Colonic mucosa (tissue), 4 donors: ENCODE measurements at regions not wholly inside any gene's neighbourhood (a gene's known extent, or its start where the extent isn't known, plus 50 kb on each side); places are given as distances from the start of the nearest gene placed in this dataset.

Experiments used
- DNase-seq: peaks from one replicate; pipeline ENCODE4 v3.0.0-alpha.2; 2020
- H3K27ac ChIP-seq: fragments of 200-600 bp; one replicate; pipeline ENCODE4 v1.8.0; 2021
- H3K27me3 ChIP-seq: fragments of 200-600 bp; one replicate; pipeline ENCODE4 v1.8.0; 2021
- H3K36me3 ChIP-seq: fragments of 200-600 bp; one replicate; pipeline ENCODE4 v1.8.0; 2021
- H3K4me1 ChIP-seq: fragments of 200-600 bp; one replicate; pipeline ENCODE4 v1.8.0; 2021; ENCODE audit warnings: mild to moderate bottlenecking
- H3K4me3 ChIP-seq: fragments of 200-600 bp; one replicate; pipeline ENCODE4 v1.8.0; 2021
- H3K9ac ChIP-seq, 2 donors: one replicate each; pipeline ENCODE4 v1.7.0; 2013; ENCODE audit warnings: control low read depth in 2 of 2, low read depth in 2 of 2, low read length in 2 of 2
- H3K9me3 ChIP-seq: fragments of 200-600 bp; one replicate; pipeline ENCODE4 v1.8.0; 2021
- CTCF ChIP-seq: fragments of 200-600 bp; IDR thresholded peaks from one replicate; pipeline ENCODE4 v1.8.0; 2022; ENCODE audit warnings: antibody characterized with exemption, mild to moderate bottlenecking
- intact Hi-C: fragments of 100-400 bp; cut with DNase I; formaldehyde crosslinking; loops from one replicate; pipeline ENCODE4 v1.14.1; 2022
- donor health status: healthy.
- donor health status: DM: no; HTN: no; CAD: no.
- donor health status: DM: no; HTN: no; CAD: no.

GRCh38 chr6:139586273-139586672 is 211.8 kb upstream of the CITED2 start:
- no peaks in the 10 kb centered on the region for H3K36me3 ChIP-seq
- no peak overlapping the region for H3K4me3 ChIP-seq
- intact Hi-C loops, result loop anchor here (5.0 kb wide), 1 partner anchor 49 kb away; no protein-coding TSS in a partner anchor
- H3K27me3 ChIP-seq, result no peaks in the 10 kb centered on the region
- no peak overlapping the region for H3K27ac ChIP-seq
- H3K9ac ChIP-seq, result no peak overlapping the region
- DNase-seq, result no peak
- H3K4me1 ChIP-seq, result no peaks in the 10 kb centered on the region
- no peak for TF ChIP-seq CTCF
- no peaks in the 10 kb centered on the region for H3K9me3 ChIP-seq

DNA sequence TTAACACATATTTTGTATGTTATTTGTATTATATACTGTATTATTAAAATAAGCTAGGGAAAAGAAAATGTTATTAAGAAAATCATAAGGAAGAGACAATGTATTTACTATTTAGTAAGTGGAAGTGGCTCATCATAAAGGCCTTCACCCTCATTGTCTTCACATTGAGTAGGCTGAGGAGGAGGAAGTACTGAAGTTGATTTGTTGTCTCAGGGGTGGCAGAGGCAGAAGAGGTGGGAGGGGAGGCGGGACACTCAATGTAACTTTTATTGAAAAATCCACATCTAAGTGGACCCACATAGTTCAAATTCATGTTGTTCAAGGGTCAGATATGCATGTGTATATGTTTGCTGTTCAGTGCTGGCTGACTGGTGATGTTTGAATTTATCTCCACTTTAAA is 210.2 kb upstream of the CITED2 start:
- H3K4me1 ChIP-seq, result no peaks in the 10 kb centered on the region
- no peaks in the 10 kb centered on the region for H3K36me3 ChIP-seq
- DNase-seq, result no peak
- no peak overlapping the region for H3K4me3 ChIP-seq
- no peak overlapping the region for H3K9ac ChIP-seq
- intact Hi-C loops, result no loop called here
- no peak for TF ChIP-seq CTCF
- H3K27ac ChIP-seq, result no peak overlapping the region
- no peaks in the 10 kb centered on the region for H3K9me3 ChIP-seq
- no peaks in the 10 kb centered on the region for H3K27me3 ChIP-seq

DNA sequence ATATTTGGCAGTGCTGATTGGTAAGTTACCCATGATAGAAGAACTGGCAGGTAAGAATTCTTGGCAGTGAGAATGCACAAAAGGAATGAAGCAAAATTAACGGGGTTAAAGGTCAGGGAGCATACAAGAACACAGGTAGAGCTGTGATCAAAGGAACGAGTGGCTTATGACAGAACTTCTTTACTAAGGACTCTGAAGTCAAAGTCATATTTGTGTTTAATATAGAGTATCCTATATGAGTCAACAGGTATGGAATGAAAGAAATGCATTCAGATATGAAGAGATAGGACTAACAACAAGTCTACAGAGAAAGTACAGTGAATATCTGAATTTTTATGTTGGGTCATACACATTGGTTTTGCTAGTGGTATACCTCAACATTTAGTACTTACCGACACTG is 209.0 kb upstream of the CITED2 start:
- H3K4me1 ChIP-seq, result no peaks in the 10 kb centered on the region
- H3K9me3 ChIP-seq, result no peaks in the 10 kb centered on the region
- no peak overlapping the region for H3K9ac ChIP-seq
- TF ChIP-seq CTCF, result no peak
- H3K27ac ChIP-seq, result no peak overlapping the region
- no peak for DNase-seq
- H3K27me3 ChIP-seq, result no peaks in the 10 kb centered on the region
- H3K36me3 ChIP-seq, result no peaks in the 10 kb centered on the region
- intact Hi-C loops, result no loop called here
- no peak overlapping the region for H3K4me3 ChIP-seq

DNA sequence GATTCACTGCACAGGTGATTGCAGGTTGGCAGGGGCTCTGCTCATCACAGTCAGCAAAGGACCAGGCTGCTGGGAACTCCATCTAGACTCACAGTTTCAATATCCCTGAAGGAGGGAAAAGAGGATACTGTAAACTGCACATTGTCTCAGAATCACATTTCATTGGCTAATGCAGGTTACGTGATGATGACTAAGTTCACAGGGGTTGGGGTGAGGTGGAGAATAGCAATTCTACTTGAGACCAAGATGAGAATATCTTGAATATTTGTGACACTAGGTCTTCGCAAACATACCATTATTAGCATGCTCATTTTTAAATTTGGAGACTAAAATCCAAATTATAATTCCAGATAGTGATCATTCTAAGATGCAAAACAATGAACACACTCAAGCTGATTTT is 208.5 kb upstream of the CITED2 start:
- Histone ChIP-seq H3K27me3 (no peaks in the 10 kb centered on the region), H3K4me1 (no peaks in the 10 kb centered on the region), H3K9me3 (no peaks in the 10 kb centered on the region), H3K36me3 (no peaks in the 10 kb centered on the region), H3K4me3 (no peak overlapping the region), H3K27ac (no peak overlapping the region), H3K9ac (no peak overlapping the region)
- no peak for DNase-seq
- intact Hi-C loops, result no loop called here
- no peak for TF ChIP-seq CTCF

- no peak for DNase-seq
Observed at GRCh38 chr6:139581485-139581865, 207.0 kb upstream of the CITED2 start.

More at GRCh38 chr6:139581485-139581865, 207.0 kb upstream of the CITED2 start:
- Histone ChIP-seq H3K9ac (no peak overlapping the region), H3K4me3 (no peak overlapping the region), H3K27ac (no peak overlapping the region), H3K9me3 (no peaks in the 10 kb centered on the region), H3K36me3 (no peaks in the 10 kb centered on the region), H3K27me3 (no peaks in the 10 kb centered on the region), H3K4me1 (no peaks in the 10 kb centered on the region)
- no peak for TF ChIP-seq CTCF
- intact Hi-C loops, result no loop called here
